Right kidney (tissue), 1 donor: ENCODE measurements at regions not wholly inside any gene's neighbourhood (a gene's known extent, or its start where the extent isn't known, plus 50 kb on each side); places are given as distances from the start of the nearest gene placed in this dataset.

ENCODE experiments used
- DNase-seq: peaks from one replicate; pipeline ENCODE4 v3.0.0-alpha.2; 2016

DNA sequence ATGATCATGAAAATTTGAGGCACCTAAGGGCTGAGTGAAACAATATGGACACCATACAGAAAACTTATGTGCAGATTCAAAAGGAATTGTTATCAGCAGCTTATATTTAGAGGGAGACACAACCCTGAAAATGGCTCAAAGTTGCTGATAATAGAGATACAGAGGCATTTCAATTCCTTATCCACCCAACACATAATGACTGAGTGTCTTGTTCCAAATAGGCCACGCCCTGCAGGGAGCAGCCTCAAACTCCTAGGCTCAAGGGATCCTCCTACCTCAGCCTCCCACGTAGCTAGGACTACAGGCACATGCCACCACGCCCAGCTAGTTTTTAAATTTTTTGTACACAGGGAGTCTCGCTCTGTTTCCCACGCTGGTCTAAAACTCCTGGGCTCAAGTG is 79.0 kb downstream of the LBH start:
- DNase-seq = no peak

- DNase-seq = no peak
Observed at GRCh38 chr2:30310955-30311354, 79.6 kb downstream of the LBH start.

DNA sequence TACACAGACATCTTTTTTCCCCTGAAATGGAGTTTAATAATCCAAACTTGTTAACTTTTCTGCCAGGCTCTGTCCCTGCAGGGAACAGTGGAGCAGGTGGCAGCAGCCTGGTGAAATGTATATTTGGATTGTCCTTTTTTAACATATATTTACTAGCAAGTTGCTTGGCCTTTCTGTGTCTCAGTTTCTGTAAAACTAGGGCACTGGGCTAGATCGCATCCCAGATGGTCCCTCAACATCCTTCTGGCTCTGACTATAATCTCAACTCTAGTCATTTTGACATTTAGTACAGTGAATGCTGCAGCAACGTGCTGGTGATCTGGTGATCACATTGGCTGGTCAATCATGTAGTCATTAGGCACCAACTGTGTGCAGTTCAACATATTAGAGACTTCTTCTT is 80.4 kb downstream of the LBH start:
- DNase-seq = no peak

- DNase-seq = no peak
Observed at GRCh38 chr2:30312916-30313315, 81.6 kb downstream of the LBH start.

GRCh38 chr2:30314981-30315380 is 83.6 kb downstream of the LBH start:
- DNase-seq = no peak

- no peak for DNase-seq
Observed at GRCh38 chr2:30315391-30316063, 84.2 kb downstream of the LBH start.

DNA sequence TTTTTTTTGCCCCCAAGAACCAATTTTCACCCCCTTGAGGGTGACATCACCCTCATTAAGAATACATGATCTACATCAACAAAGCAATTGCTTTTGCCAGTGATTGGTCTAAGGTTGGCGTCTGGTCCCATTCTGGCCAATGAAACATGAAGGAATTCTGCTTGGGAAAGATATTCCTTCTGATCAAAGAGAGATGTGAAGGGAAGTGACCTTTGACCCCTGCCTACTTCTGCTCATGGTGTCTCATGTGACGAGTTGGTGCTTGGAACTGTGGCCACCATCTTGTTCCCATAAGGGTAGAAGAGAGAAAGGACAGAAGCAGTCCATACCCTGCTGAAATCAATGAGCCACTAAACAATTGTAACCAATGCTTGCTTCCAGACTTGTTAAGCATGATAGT is 85.1 kb downstream of the LBH start:
- no peak for DNase-seq

DNA sequence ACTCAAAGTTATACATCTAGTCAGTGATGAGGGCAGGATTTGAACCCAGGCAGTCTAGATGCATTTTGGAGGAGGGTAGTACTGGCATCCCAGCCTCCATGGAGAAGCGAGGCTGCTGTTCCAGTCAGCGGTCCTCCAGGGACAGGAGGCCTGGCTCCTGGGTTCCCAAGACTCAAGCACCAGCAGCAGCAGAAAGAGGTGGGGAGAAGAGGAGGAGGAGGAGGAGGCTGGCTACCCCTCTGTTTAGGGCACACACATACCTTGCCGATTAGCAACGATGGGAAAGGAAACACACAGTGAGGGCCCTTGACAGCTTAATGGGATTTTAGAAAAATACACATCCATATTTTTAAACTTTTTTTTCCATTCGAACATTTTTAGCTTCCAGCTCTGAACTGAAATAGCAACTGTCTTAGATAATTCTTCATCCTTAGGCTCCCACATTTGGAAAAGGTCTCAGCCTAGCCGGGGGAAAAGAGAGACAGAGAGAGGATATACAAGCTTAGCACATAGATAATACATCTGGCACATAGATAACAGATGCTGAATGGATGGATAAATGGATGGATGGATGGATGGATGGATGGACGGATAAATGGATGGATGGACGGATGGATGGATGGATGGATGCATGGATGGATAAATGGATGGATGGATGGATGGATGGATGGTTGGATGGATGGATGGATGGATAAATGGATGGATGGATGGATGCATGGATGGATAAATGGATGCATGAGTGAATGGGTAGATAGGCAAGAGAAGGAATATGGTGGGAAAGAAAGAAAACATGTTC is 87.9 kb downstream of the LBH start:
- DNase-seq = no peak

- DNase-seq = no peak
Observed at GRCh38 chr2:30321466-30321865, 90.1 kb downstream of the LBH start.

DNA sequence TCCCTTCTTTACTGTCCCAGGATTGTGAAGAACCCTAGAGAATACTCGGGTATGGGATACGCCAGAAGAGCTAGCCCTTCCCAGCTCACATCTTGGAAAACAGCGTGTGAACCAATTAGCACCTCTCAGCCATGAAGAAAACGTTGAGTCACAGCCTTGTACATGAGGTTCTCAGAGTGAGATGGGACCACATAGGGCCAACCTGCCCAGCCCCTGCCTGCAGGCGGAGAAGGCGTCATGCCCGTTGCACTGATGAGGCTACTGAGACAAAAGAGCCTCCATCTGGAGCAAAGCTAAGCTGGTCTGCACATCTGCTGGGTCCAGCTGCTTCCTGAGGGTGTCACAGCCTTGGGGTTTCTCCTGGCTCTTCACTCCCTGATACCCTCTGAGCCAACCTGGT is 92.2 kb downstream of the LBH start:
- DNase-seq = no peak

- DNase-seq = no peak
Observed at GRCh38 chr2:30324245-30324908, 93.0 kb downstream of the LBH start.

GRCh38 chr2:30325600-30326328 is 94.4 kb downstream of the LBH start:
- no peak for DNase-seq

DNA sequence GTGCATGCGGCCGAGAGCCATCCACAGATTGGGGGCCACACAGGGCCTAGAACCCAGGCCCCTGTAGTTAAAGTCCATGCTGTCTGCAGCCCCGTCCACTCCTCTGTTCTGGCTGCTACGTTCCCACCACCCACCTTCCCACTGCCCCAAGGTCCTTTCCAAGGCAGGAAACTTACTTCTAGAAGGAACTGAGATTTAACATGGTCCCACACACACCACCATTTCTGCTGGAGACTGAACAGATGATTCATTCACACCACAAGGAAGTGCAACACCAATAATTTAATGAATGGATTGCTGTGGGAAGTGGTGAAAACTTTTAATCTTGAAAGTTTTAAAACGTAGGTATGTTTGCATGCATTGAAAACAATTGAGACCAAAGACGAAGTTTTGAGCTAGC is 95.2 kb downstream of the LBH start:
- no peak for DNase-seq

GRCh38 chr2:30331038-30331437 is 99.7 kb downstream of the LBH start:
- no peak for DNase-seq

GRCh38 chr2:30331869-30332268 is 100.5 kb downstream of the LBH start:
- DNase-seq = no peak

GRCh38 chr2:30332791-30333453 is 101.6 kb downstream of the LBH start:
- no peak for DNase-seq

GRCh38 chr2:30334762-30335363 is 103.5 kb downstream of the LBH start:
- no peak for DNase-seq

DNA sequence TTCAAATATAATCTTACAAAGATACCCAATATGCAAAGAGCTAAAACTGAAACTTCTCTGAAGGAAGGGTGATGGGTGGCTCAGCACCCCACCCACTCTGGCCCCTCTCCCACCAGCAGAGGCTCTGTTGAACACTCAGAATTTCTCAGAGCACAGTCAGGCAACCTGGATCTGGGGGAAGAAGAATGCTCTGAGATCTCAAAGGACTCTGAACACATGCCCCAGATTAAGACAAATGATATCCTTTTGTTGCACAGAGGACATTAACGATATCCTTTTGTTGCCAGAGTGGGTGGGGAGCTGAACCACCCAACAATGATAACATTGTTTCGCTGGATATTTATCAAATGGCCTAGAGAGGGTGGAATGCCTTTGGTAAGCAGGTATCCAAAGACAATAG is 104.8 kb downstream of the LBH start:
- DNase-seq = no peak

- no peak for DNase-seq
Observed at GRCh38 chr2:30336978-30337841, 105.9 kb downstream of the LBH start.

DNA sequence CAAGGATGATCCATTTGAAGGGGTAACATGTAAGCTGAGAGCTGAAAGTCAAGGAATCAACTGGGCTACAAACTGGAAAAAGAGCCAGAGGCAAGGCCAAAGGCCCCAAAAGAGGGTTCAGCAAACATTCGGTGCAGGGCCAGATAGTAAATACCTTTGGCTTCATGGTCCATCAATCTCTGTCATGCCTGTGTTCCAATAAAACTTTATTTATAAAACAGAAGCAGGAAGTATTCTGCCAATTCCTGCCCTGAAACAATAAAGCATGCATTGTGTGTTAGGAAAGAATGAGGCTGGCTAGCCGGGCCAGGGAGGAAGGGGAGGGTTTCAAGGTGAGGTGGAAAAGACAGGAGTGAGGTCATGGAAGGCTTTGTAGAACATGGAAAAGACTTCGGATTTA is 107.1 kb downstream of the LBH start:
- no peak for DNase-seq

GRCh38 chr2:30339071-30339470 is 107.7 kb downstream of the LBH start:
- DNase-seq = no peak
